IgD-negative memory B cell (primary cell): ENCODE measurements at regions not wholly inside any gene's neighbourhood (a gene's known extent, or its start where the extent isn't known, plus 50 kb on each side); places are given as distances from the start of the nearest gene placed in this dataset.
A peak's percentile ranks its signal among the peaks of the same experiment; 100 is the strongest.

ENCODE experiments used
- H3K27ac Mint-ChIP-seq, 3 donors: one replicate each; pipeline ENCODE4 v1.8.0; 2020 to 2022; ENCODE audit warnings: mild to moderate bottlenecking in 3 of 3, mixed read lengths in 3 of 3, moderate library complexity in 1 of 3
- H3K27me3 Mint-ChIP-seq: one replicate; pipeline ENCODE4 v1.8.0; 2021; ENCODE audit warnings: mixed read lengths
- H3K36me3 Mint-ChIP-seq: one replicate; pipeline ENCODE4 v1.8.0; 2020; ENCODE audit warnings: mild to moderate bottlenecking, mixed read lengths
- H3K4me1 Mint-ChIP-seq, 3 donors: one replicate each; pipeline ENCODE4 v1.8.0; 2020 to 2022; ENCODE audit warnings: mixed read lengths in 3 of 3, mild to moderate bottlenecking in 1 of 3
- H3K4me3 Mint-ChIP-seq, 4 donors: one replicate each; pipeline ENCODE4 v1.8.0; 2020 to 2022; ENCODE audit warnings: mild to moderate bottlenecking in 4 of 4, mixed read lengths in 4 of 4, moderate library complexity in 3 of 4
- H3K9me3 Mint-ChIP-seq, 3 donors: one replicate each; pipeline ENCODE4 v1.8.0; 2020 to 2021; ENCODE audit warnings: mixed read lengths in 3 of 3, mild to moderate bottlenecking in 1 of 3

GRCh38 chr11:10641912-10642697 lies 51.5 kb downstream of the IRAG1 start:
- Mint-ChIP-seq H3K27me3 (no peaks in the 10 kb centered on the region), H3K27ac (peak overlapping the region; percentile 51 to 89 (median 60))

GRCh38 chr11:10641177-10641911 lies 52.2 kb downstream of the IRAG1 start:
- H3K4me3 Mint-ChIP-seq, result peak overlapping the region; percentile 36 to 73 (median 56)
- H3K27ac Mint-ChIP-seq, result peak overlapping the region; percentile 51 to 89 (median 60)
- H3K9me3 Mint-ChIP-seq, result peaks cover 0 to 1% (median 0%) of the 10 kb centered on the region in 3 donors
- H3K27me3 Mint-ChIP-seq, result no peaks in the 10 kb centered on the region
- peaks cover 43 to 64% (median 48%) of the 10 kb centered on the region in 3 donors for H3K4me1 Mint-ChIP-seq
- peaks cover 3% of the 10 kb centered on the region for H3K36me3 Mint-ChIP-seq

More at GRCh38 chr11:10641912-10642697, 51.5 kb downstream of the IRAG1 start:
- Mint-ChIP-seq H3K4me3 (peak overlapping the region; percentile 36 to 73 (median 56)), H3K36me3 (peaks cover 3% of the 10 kb centered on the region), H3K9me3 (peaks cover 0 to 1% (median 0%) of the 10 kb centered on the region in 3 donors), H3K4me1 (peaks cover 44 to 69% (median 47%) of the 10 kb centered on the region in 3 donors)

GRCh38 chr11:10640308-10640707 lies 53.2 kb downstream of the IRAG1 start:
- peak overlapping the region in 3 of 4 donors; percentile 67 to 72 (median 68) for H3K4me3 Mint-ChIP-seq
- H3K4me1 Mint-ChIP-seq, result peaks cover 38 to 59% (median 48%) of the 10 kb centered on the region in 3 donors
- H3K36me3 Mint-ChIP-seq, result peaks cover 3% of the 10 kb centered on the region
- H3K27me3 Mint-ChIP-seq, result no peaks in the 10 kb centered on the region
- H3K27ac Mint-ChIP-seq, result peak overlapping the region in 2 of 3 donors; percentile 51 to 82
- peaks cover 0 to 2% (median 1%) of the 10 kb centered on the region in 3 donors for H3K9me3 Mint-ChIP-seq

- H3K4me1 Mint-ChIP-seq, result peaks cover 38 to 58% (median 50%) of the 10 kb centered on the region in 3 donors
- H3K9me3 Mint-ChIP-seq, result peaks cover 0 to 2% (median 1%) of the 10 kb centered on the region in 3 donors
- H3K27ac Mint-ChIP-seq, result peak overlapping the region; percentile 51 to 76 (median 74)
- peak overlapping the region in 3 of 4 donors; percentile 3 to 77 (median 56) for H3K4me3 Mint-ChIP-seq
- no peaks in the 10 kb centered on the region for H3K27me3 Mint-ChIP-seq
- H3K36me3 Mint-ChIP-seq, result peaks cover 3% of the 10 kb centered on the region
Measured at GRCh38 chr11:10639350-10639749, 54.2 kb downstream of the IRAG1 start.

GRCh38 chr11:10638316-10638925 lies 55.1 kb downstream of the IRAG1 start:
- Mint-ChIP-seq H3K9me3 (peaks cover 0 to 2% (median under 1%) of the 10 kb centered on the region in 3 donors), H3K36me3 (peaks cover 3% of the 10 kb centered on the region), H3K27me3 (no peaks in the 10 kb centered on the region), H3K4me1 (peaks cover 34 to 52% (median 48%) of the 10 kb centered on the region in 3 donors), H3K27ac (peak overlapping the region in 1 of 3 donors; percentile 48), H3K4me3 (no peak overlapping the region)

GRCh38 chr11:10637731-10638151 lies 55.8 kb downstream of the IRAG1 start:
- H3K27me3 Mint-ChIP-seq, result no peaks in the 10 kb centered on the region
- H3K9me3 Mint-ChIP-seq, result peaks cover 0 to 2% (median 0%) of the 10 kb centered on the region in 3 donors
- no peak overlapping the region for H3K27ac Mint-ChIP-seq
- H3K4me3 Mint-ChIP-seq, result no peak overlapping the region
- H3K4me1 Mint-ChIP-seq, result peaks cover 35 to 50% (median 48%) of the 10 kb centered on the region in 3 donors
- peaks cover 3% of the 10 kb centered on the region for H3K36me3 Mint-ChIP-seq

GRCh38 chr11:10634407-10634806 lies 59.1 kb downstream of the IRAG1 start:
- Mint-ChIP-seq H3K27ac (no peak overlapping the region), H3K4me1 (peaks cover 25 to 48% (median 35%) of the 10 kb centered on the region in 3 donors), H3K9me3 (peaks cover 0 to 4% (median 0%) of the 10 kb centered on the region in 3 donors), H3K4me3 (no peak overlapping the region), H3K27me3 (no peaks in the 10 kb centered on the region), H3K36me3 (peaks cover 5% of the 10 kb centered on the region)

- peaks cover 0 to 4% (median 0%) of the 10 kb centered on the region in 3 donors for H3K9me3 Mint-ChIP-seq
- H3K4me1 Mint-ChIP-seq, result peaks cover 27 to 49% (median 37%) of the 10 kb centered on the region in 3 donors
- H3K27ac Mint-ChIP-seq, result no peak overlapping the region
- no peak overlapping the region for H3K4me3 Mint-ChIP-seq
- H3K27me3 Mint-ChIP-seq, result no peaks in the 10 kb centered on the region
- H3K36me3 Mint-ChIP-seq, result peaks cover 5% of the 10 kb centered on the region
Measured at GRCh38 chr11:10633261-10633660, 60.3 kb downstream of the IRAG1 start.

GRCh38 chr11:10632483-10632882 lies 61.1 kb downstream of the IRAG1 start:
- Mint-ChIP-seq H3K4me1 (peaks cover 23 to 43% (median 37%) of the 10 kb centered on the region in 3 donors), H3K4me3 (peak overlapping the region in 1 of 4 donors; percentile 49), H3K27me3 (no peaks in the 10 kb centered on the region), H3K9me3 (peaks cover 0 to 4% (median 0%) of the 10 kb centered on the region in 3 donors), H3K36me3 (peaks cover 4% of the 10 kb centered on the region), H3K27ac (no peak overlapping the region)

GRCh38 chr11:10631761-10632160 lies 61.8 kb downstream of the IRAG1 start:
- peaks cover 28 to 39% (median 35%) of the 10 kb centered on the region in 3 donors for H3K4me1 Mint-ChIP-seq
- H3K36me3 Mint-ChIP-seq, result peaks cover 2% of the 10 kb centered on the region
- no peaks in the 10 kb centered on the region for H3K27me3 Mint-ChIP-seq
- H3K9me3 Mint-ChIP-seq, result peaks cover 0 to 4% (median 0%) of the 10 kb centered on the region in 3 donors
- peak overlapping the region in 1 of 3 donors; percentile 24 for H3K27ac Mint-ChIP-seq
- H3K4me3 Mint-ChIP-seq, result peak overlapping the region in 1 of 4 donors; percentile 41

GRCh38 chr11:10629411-10630002 lies 61.0 kb upstream of the LYVE1 start:
- Mint-ChIP-seq H3K36me3 (peaks cover 2% of the 10 kb centered on the region), H3K4me3 (peak overlapping the region in 1 of 4 donors; percentile 8), H3K27ac (peak overlapping the region in 2 of 3 donors; percentile 50 to 59)

GRCh38 chr11:10628508-10629236 lies 60.2 kb upstream of the LYVE1 start:
- H3K4me1 Mint-ChIP-seq, result peaks cover 33 to 51% (median 37%) of the 10 kb centered on the region in 3 donors
- no peaks in the 10 kb centered on the region for H3K27me3 Mint-ChIP-seq
- H3K9me3 Mint-ChIP-seq, result peaks cover 0 to 2% (median 0%) of the 10 kb centered on the region in 3 donors
- peak overlapping the region in 2 of 3 donors; percentile 76 to 89 for H3K27ac Mint-ChIP-seq
- peaks cover 2% of the 10 kb centered on the region for H3K36me3 Mint-ChIP-seq
- H3K4me3 Mint-ChIP-seq, result peak overlapping the region in 2 of 4 donors; percentile 80 to 82

More at GRCh38 chr11:10629411-10630002, 61.0 kb upstream of the LYVE1 start:
- no peaks in the 10 kb centered on the region for H3K27me3 Mint-ChIP-seq
- peaks cover 0 to 2% (median 0%) of the 10 kb centered on the region in 3 donors for H3K9me3 Mint-ChIP-seq
- H3K4me1 Mint-ChIP-seq, result peaks cover 28 to 43% (median 38%) of the 10 kb centered on the region in 3 donors

- Mint-ChIP-seq H3K27ac (peak overlapping the region in 1 of 3 donors; percentile 88), H3K4me3 (no peak overlapping the region), H3K9me3 (peaks cover 0 to 2% (median 0%) of the 10 kb centered on the region in 3 donors), H3K36me3 (peaks cover 2% of the 10 kb centered on the region), H3K4me1 (peaks cover 42 to 59% (median 44%) of the 10 kb centered on the region in 3 donors), H3K27me3 (no peaks in the 10 kb centered on the region)
Measured at GRCh38 chr11:10627816-10628215, 59.4 kb upstream of the LYVE1 start.
